Thyroid gland (tissue), 4 donors: ENCODE measurements at regions not wholly inside any gene's neighbourhood (a gene's known extent, or its start where the extent isn't known, plus 50 kb on each side); places are given as distances from the start of the nearest gene placed in this dataset.
A peak's percentile ranks its signal among the peaks of the same experiment; 100 is the strongest.

Experiments
- DNase-seq, 2 donors: peaks; one replicate each; pipeline ENCODE4 v3.0.0-alpha.2; 2019
- H3K27ac ChIP-seq, 3 donors: fragments of 200-600 bp; sonication (generic); 1 replicate in 2 of 3; 2 replicates in 1 of 3; pipeline ENCODE4 v1.5.1; 2016 to 2019; ENCODE audit warnings: mild to moderate bottlenecking in 1 of 3, moderate library complexity in 1 of 3
- H3K27me3 ChIP-seq: fragments of 200-600 bp; sonication (generic); one replicate; pipeline ENCODE4 v1.5.1; 2019
- H3K36me3 ChIP-seq, 2 donors: fragments of 200-600 bp; sonication (generic); one replicate each; pipeline ENCODE4 v1.5.1; 2016 to 2019
- H3K4me1 ChIP-seq, 2 donors: fragments of 200-600 bp; sonication (generic); one replicate each; pipeline ENCODE4 v1.5.1; 2017 to 2019
- H3K4me3 ChIP-seq, 3 donors: fragments of 200-600 bp; sonication (generic); replicated peaks in 1 of 3; 1 replicate in 2 of 3; 2 replicates in 1 of 3; pipeline ENCODE4 v1.5.1; 2016; ENCODE audit warnings: mild to moderate bottlenecking in 1 of 3
- H3K9me3 ChIP-seq: fragments of 200-600 bp; sonication (generic); one replicate; pipeline ENCODE4 v1.5.1; 2017
- CTCF ChIP-seq, 6 experiments: fragments of 200-600 bp in 3 of 6; fragments of 450-650 bp in 3 of 6; sonication (generic) in 3 of 6; IDR thresholded peaks; one replicate each; pipeline ENCODE4 v1.5.1; 2016 to 2019; ENCODE audit warnings: antibody characterized with exemption in 6 of 6, mild to moderate bottlenecking in 2 of 6, inconsistent platforms in 1 of 6, moderate library complexity in 1 of 6
- POLR2A ChIP-seq, 2 donors: fragments of 450-650 bp; IDR thresholded peaks; one replicate each; pipeline ENCODE4 v1.6.1; 2017; ENCODE audit warnings: antibody characterized with exemption in 2 of 2, mild to moderate bottlenecking in 2 of 2, moderate library complexity in 1 of 2
- WGBS, 2 donors: methylation state at CpG; one replicate each; pipeline ENCODE4 v1.1.5; 2017; 5-methylcytosine and 5-hydroxymethylcytosine counted together
- intact Hi-C: fragments of 100-400 bp; cut with DNase I; formaldehyde crosslinking; loops from one replicate; pipeline ENCODE4 v1.15.1; 2023

- Histone ChIP-seq H3K36me3 (no peaks in the 10 kb centered on the region), H3K27ac (peak overlapping the region in 2 of 3 donors; percentile 44 to 53), H3K4me3 (no peak overlapping the region), H3K9me3 (no peaks in the 10 kb centered on the region), H3K4me1 (no peaks in the 10 kb centered on the region), H3K27me3 (no peaks in the 10 kb centered on the region)
- no peak for DNase-seq
- 59 to 66% methylated on average over 5 of the region's 5 CpGs for WGBS, 2 donors
- intact Hi-C loops: no loop called here
- TF ChIP-seq POLR2A (IDR thresholded peaks at IDR 0.05) (no peak), CTCF (IDR thresholded peaks at IDR 0.05) (no peak)
Observed at GRCh38 chr7:120053390-120053961, 219.5 kb upstream of the KCND2 start.

GRCh38 chr7:120054376-120055100 is 218.4 kb upstream of the KCND2 start:
- H3K36me3 ChIP-seq: no peaks in the 10 kb centered on the region
- H3K4me1 ChIP-seq: no peaks in the 10 kb centered on the region
- no peaks in the 10 kb centered on the region for H3K9me3 ChIP-seq
- no peak overlapping the region for H3K4me3 ChIP-seq
- H3K27me3 ChIP-seq: no peaks in the 10 kb centered on the region
- peak overlapping the region in 2 of 3 donors; percentile 44 to 53 for H3K27ac ChIP-seq
- 85 to 86% methylated on average over 12 of the region's 12 CpGs for WGBS, 2 donors
- TF ChIP-seq CTCF (IDR thresholded peaks at IDR 0.05) (no peak), POLR2A (IDR thresholded peaks at IDR 0.05) (no peak)
- intact Hi-C loops: no loop called here
- no peak for DNase-seq

GRCh38 chr7:120055300-120055699 is 217.7 kb upstream of the KCND2 start:
- no peaks in the 10 kb centered on the region for H3K27me3 ChIP-seq
- 81 to 93% methylated on average over 4 of the region's 4 CpGs for WGBS, 2 donors
- no peaks in the 10 kb centered on the region for H3K4me1 ChIP-seq
- no peak overlapping the region for H3K27ac ChIP-seq
- TF ChIP-seq POLR2A (IDR thresholded peaks at IDR 0.05) (no peak), CTCF (IDR thresholded peaks at IDR 0.05) (no peak)
- intact Hi-C loops: no loop called here
- no peaks in the 10 kb centered on the region for H3K9me3 ChIP-seq
- no peak overlapping the region for H3K4me3 ChIP-seq
- no peaks in the 10 kb centered on the region for H3K36me3 ChIP-seq
- no peak for DNase-seq

GRCh38 chr7:120056227-120056626 is 216.7 kb upstream of the KCND2 start:
- Histone ChIP-seq H3K9me3 (no peaks in the 10 kb centered on the region), H3K4me1 (no peaks in the 10 kb centered on the region), H3K36me3 (no peaks in the 10 kb centered on the region), H3K27ac (no peak overlapping the region), H3K4me3 (no peak overlapping the region), H3K27me3 (no peaks in the 10 kb centered on the region)
- 82% methylated on average over 4 of the region's 4 CpGs for WGBS, 2 donors
- intact Hi-C loops: no loop called here
- no peak for DNase-seq
- no peak for TF ChIP-seq POLR2A (IDR thresholded peaks at IDR 0.05)
- no peak for TF ChIP-seq CTCF (IDR thresholded peaks at IDR 0.05)

- TF ChIP-seq POLR2A (IDR thresholded peaks at IDR 0.05) (no peak), CTCF (IDR thresholded peaks at IDR 0.05) (no peak)
- Histone ChIP-seq H3K36me3 (no peaks in the 10 kb centered on the region), H3K4me3 (no peak overlapping the region), H3K9me3 (no peaks in the 10 kb centered on the region), H3K27ac (no peak overlapping the region), H3K27me3 (no peaks in the 10 kb centered on the region), H3K4me1 (no peaks in the 10 kb centered on the region)
- 92 to 95% methylated on average over 1 of the region's 1 CpG for WGBS, 2 donors
- DNase-seq: no peak
- intact Hi-C loops: no loop called here
Observed at GRCh38 chr7:120059641-120060040, 213.3 kb upstream of the KCND2 start.
